ENCODE measurements at regions not wholly inside any gene's neighbourhood (a gene's known extent, or its start where the extent isn't known, plus 50 kb on each side); places are given as distances from the start of the nearest gene placed in this dataset.

GRCh38 chr3:135887220-135887619, 78.3 kb upstream of the PPP2R3A start:
- TF ChIP-seq KLF16 (IDR thresholded peaks at IDR 0.05) = no peak
- TF ChIP-seq TAF1 (IDR thresholded peaks at IDR 0.05; ENCODE audit: control insufficient read depth, extremely low read depth, insufficient read depth, low read length, severe bottlenecking) = no peak
- no peak for TF ChIP-seq SMC3 (conservative IDR thresholded peaks at IDR 0.05; ENCODE audit: insufficient read depth, low read depth, low read length)
- TF ChIP-seq, protein P1, sequence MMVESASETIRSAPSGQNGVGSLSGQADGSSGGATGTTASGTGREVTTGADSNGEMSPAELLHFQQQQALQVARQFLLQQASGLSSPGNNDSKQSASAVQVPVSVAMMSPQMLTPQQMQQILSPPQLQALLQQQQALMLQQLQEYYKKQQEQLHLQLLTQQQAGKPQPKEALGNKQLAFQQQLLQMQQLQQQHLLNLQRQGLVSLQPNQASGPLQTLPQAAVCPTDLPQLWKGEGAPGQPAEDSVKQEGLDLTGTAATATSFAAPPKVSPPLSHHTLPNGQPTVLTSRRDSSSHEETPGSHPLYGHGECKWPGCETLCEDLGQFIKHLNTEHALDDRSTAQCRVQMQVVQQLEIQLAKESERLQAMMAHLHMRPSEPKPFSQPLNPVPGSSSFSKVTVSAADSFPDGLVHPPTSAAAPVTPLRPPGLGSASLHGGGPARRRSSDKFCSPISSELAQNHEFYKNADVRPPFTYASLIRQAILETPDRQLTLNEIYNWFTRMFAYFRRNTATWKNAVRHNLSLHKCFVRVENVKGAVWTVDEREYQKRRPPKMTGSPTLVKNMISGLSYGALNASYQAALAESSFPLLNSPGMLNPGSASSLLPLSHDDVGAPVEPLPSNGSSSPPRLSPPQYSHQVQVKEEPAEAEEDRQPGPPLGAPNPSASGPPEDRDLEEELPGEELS (CRISPR knock-in tag; IDR thresholded peaks at IDR 0.05; ENCODE audit: borderline replicate concordance) = no peak
- no peak for TF ChIP-seq SP2 (IDR thresholded peaks at IDR 0.05; ENCODE audit: extremely low read depth, low read depth, low read length, poor library complexity, severe bottlenecking)
- TF ChIP-seq, protein P2, sequence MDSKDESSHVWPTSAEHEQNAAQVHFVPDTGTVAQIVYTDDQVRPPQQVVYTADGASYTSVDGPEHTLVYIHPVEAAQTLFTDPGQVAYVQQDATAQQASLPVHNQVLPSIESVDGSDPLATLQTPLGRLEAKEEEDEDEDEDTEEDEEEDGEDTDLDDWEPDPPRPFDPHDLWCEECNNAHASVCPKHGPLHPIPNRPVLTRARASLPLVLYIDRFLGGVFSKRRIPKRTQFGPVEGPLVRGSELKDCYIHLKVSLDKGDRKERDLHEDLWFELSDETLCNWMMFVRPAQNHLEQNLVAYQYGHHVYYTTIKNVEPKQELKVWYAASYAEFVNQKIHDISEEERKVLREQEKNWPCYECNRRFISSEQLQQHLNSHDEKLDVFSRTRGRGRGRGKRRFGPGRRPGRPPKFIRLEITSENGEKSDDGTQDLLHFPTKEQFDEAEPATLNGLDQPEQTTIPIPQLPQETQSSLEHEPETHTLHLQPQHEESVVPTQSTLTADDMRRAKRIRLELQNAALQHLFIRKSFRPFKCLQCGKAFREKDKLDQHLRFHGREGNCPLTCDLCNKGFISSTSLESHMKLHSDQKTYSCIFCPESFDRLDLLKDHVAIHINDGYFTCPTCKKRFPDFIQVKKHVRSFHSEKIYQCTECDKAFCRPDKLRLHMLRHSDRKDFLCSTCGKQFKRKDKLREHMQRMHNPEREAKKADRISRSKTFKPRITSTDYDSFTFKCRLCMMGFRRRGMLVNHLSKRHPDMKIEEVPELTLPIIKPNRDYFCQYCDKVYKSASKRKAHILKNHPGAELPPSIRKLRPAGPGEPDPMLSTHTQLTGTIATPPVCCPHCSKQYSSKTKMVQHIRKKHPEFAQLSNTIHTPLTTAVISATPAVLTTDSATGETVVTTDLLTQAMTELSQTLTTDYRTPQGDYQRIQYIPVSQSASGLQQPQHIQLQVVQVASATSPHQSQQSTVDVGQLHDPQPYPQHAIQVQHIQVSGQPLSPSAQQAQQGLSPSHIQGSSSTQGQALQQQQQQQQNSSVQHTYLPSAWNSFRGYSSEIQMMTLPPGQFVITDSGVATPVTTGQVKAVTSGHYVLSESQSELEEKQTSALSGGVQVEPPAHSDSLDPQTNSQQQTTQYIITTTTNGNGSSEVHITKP (IDR thresholded peaks at IDR 0.05; ENCODE audit: partially characterized antibody) = no peak
- TF ChIP-seq, protein P3, sequence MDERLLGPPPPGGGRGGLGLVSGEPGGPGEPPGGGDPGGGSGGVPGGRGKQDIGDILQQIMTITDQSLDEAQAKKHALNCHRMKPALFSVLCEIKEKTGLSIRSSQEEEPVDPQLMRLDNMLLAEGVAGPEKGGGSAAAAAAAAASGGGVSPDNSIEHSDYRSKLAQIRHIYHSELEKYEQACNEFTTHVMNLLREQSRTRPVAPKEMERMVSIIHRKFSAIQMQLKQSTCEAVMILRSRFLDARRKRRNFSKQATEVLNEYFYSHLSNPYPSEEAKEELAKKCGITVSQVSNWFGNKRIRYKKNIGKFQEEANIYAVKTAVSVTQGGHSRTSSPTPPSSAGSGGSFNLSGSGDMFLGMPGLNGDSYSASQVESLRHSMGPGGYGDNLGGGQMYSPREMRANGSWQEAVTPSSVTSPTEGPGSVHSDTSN (CRISPR knock-in tag; IDR thresholded peaks at IDR 0.05; ENCODE audit: low read depth) = no peak
- TF ChIP-seq, protein P3 (tag; conservative IDR thresholded peaks at IDR 0.05; ENCODE audit: low read depth) = no peak
- TF ChIP-seq, protein P4, sequence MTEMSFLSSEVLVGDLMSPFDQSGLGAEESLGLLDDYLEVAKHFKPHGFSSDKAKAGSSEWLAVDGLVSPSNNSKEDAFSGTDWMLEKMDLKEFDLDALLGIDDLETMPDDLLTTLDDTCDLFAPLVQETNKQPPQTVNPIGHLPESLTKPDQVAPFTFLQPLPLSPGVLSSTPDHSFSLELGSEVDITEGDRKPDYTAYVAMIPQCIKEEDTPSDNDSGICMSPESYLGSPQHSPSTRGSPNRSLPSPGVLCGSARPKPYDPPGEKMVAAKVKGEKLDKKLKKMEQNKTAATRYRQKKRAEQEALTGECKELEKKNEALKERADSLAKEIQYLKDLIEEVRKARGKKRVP (CRISPR knock-in tag; IDR thresholded peaks at IDR 0.05) = no peak
- no peak for TF ChIP-seq CREB1 (IDR thresholded peaks at IDR 0.05)
- TF ChIP-seq CREB1 (CRISPR knock-in tag; IDR thresholded peaks at IDR 0.05) = no peak
- no peak for TF ChIP-seq POLR2AphosphoS5 (IDR thresholded peaks at IDR 0.05; ENCODE audit: control insufficient read depth, insufficient read depth, low read depth, low read length)
- no peak for TF ChIP-seq BRCA1 (IDR thresholded peaks at IDR 0.05)
- TF ChIP-seq BRCA1 (CRISPR knock-in tag; IDR thresholded peaks at IDR 0.05) = no peak
- TF ChIP-seq TEAD4 (IDR thresholded peaks at IDR 0.05; ENCODE audit: low read length) = no peak
- no peak for TF ChIP-seq TEAD4 (CRISPR knock-in tag; IDR thresholded peaks at IDR 0.05; ENCODE audit: borderline replicate concordance)

Measured in K562 (cell line).